ENCODE measurements at regions not wholly inside any gene's neighbourhood (a gene's known extent, or its start where the extent isn't known, plus 50 kb on each side); places are given as distances from the start of the nearest gene placed in this dataset.

- TF ChIP-seq POLR2A (IDR thresholded peaks at IDR 0.05; ENCODE audit: extremely low read depth, insufficient read length) (no peak), CTCF (IDR thresholded peaks at IDR 0.05; ENCODE audit: low read depth, low read length) (no peak), MAX (IDR thresholded peaks at IDR 0.05; ENCODE audit: low read depth, low read length) (no peak)
These were observed 96.9 kb downstream of the GYPC start for GRCh38 chr2:126752876-126753275.
